ENCODE measurements at regions not wholly inside any gene's neighbourhood (a gene's known extent, or its start where the extent isn't known, plus 50 kb on each side); places are given as distances from the start of the nearest gene placed in this dataset.
"Not testable (repeated sequence)": the region's sequence is repeated elsewhere in the genome, so short reads cannot be mapped to it uniquely, and the experiment has no call there.

- DNase-seq (ENCODE audit: low spot score): not testable (repeated sequence)
Measured at GRCh38 chrY:26167332-26167731, 545.4 kb downstream of the CDY1 start.

GRCh38 chrY:26179326-26179725 lies 557.4 kb downstream of the CDY1 start:
- DNase-seq (ENCODE audit: low spot score): not testable (repeated sequence)

GRCh38 chrY:26224974-26225373 lies 603.1 kb downstream of the CDY1 start:
- DNase-seq (ENCODE audit: low spot score): not testable (repeated sequence)

- not testable (repeated sequence) for DNase-seq (ENCODE audit: low spot score)
Measured at GRCh38 chrY:26225468-26225867, 603.6 kb downstream of the CDY1 start.

- not testable (repeated sequence) for DNase-seq (ENCODE audit: low spot score)
Measured at GRCh38 chrY:26240944-26241343, 619.0 kb downstream of the CDY1 start.

GRCh38 chrY:26254262-26254661 lies 632.3 kb downstream of the CDY1 start:
- DNase-seq (ENCODE audit: low spot score): not testable (repeated sequence)

- not testable (repeated sequence) for DNase-seq (ENCODE audit: low spot score)
Measured at GRCh38 chrY:26265449-26265848, 643.5 kb downstream of the CDY1 start.

- not testable (repeated sequence) for DNase-seq (ENCODE audit: low spot score)
Measured at GRCh38 chrY:26268421-26268820, 646.5 kb downstream of the CDY1 start.

GRCh38 chrY:26268934-26269333 lies 647.0 kb downstream of the CDY1 start:
- not testable (repeated sequence) for DNase-seq (ENCODE audit: low spot score)

- not testable (repeated sequence) for DNase-seq (ENCODE audit: low spot score)
Measured at GRCh38 chrY:26273089-26273488, 651.2 kb downstream of the CDY1 start.

GRCh38 chrY:26306046-26306445 lies 684.1 kb downstream of the CDY1 start:
- not testable (repeated sequence) for DNase-seq (ENCODE audit: low spot score)

GRCh38 chrY:26306630-26307385 lies 684.9 kb downstream of the CDY1 start:
- DNase-seq (ENCODE audit: low spot score): not testable (repeated sequence)

GRCh38 chrY:26308308-26308707 lies 686.4 kb downstream of the CDY1 start:
- DNase-seq (ENCODE audit: low spot score): not testable (repeated sequence)

- peak; percentile 18 for DNase-seq (ENCODE audit: low spot score)
Measured at GRCh38 chrY:26315065-26315464, 693.1 kb downstream of the CDY1 start.

- peak; percentile 20 for DNase-seq (ENCODE audit: low spot score)
Measured at GRCh38 chrY:26319488-26320202, 697.7 kb downstream of the CDY1 start.

GRCh38 chrY:26322756-26323155 lies 700.8 kb downstream of the CDY1 start:
- DNase-seq (ENCODE audit: low spot score): not testable (repeated sequence)

- DNase-seq (ENCODE audit: low spot score): not testable (repeated sequence)
Measured at GRCh38 chrY:26352931-26353330, 731.0 kb downstream of the CDY1 start.

- DNase-seq (ENCODE audit: low spot score): no peak
Measured at GRCh38 chrY:26354191-26354590, 732.3 kb downstream of the CDY1 start.

- DNase-seq (ENCODE audit: low spot score): not testable (repeated sequence)
Measured at GRCh38 chrY:26359869-26360268, 738.0 kb downstream of the CDY1 start.

- DNase-seq (ENCODE audit: low spot score): not testable (repeated sequence)
Measured at GRCh38 chrY:26360472-26360871, 738.6 kb downstream of the CDY1 start.

- DNase-seq (ENCODE audit: low spot score): not testable (repeated sequence)
Measured at GRCh38 chrY:26363442-26363841, 741.5 kb downstream of the CDY1 start.

GRCh38 chrY:26366091-26366490 lies 744.2 kb downstream of the CDY1 start:
- DNase-seq (ENCODE audit: low spot score): not testable (repeated sequence)

- not testable (repeated sequence) for DNase-seq (ENCODE audit: low spot score)
Measured at GRCh38 chrY:26372480-26372879, 750.6 kb downstream of the CDY1 start.
